ENCODE measurements at regions not wholly inside any gene's neighbourhood (a gene's known extent, or its start where the extent isn't known, plus 50 kb on each side); places are given as distances from the start of the nearest gene placed in this dataset.
A peak's percentile ranks its signal among the peaks of the same experiment; 100 is the strongest.
"Not testable (repeated sequence)": the region's sequence is repeated elsewhere in the genome, so short reads cannot be mapped to it uniquely, and the experiment has no call there.

DNA sequence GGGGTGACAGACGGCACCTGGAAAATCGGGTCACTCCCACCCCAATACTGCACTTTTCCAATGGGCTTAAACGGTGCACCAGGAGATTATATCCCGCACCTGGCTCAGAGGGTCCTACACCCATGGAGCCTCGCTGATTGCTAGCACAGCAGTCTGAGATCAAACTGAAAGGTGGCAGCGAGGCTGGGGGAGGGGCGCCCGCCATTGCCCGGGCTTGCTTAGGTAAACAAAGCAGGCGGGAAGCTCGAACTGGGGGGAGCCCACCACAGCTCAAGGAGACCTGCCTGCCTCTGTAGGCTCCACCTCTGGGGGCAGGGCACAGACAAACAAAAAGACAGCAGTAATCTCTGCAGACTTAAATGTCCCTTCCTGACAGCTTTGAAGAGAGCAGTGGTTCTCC, 208.1 kb downstream of the SLC38A4 start:
- not testable (repeated sequence) for DNase-seq

- DNase-seq, result peak; percentile 21
Observed at GRCh38 chr12:46617167-46617566, 208.6 kb downstream of the SLC38A4 start.

GRCh38 chr12:46610754-46611153, 215.0 kb downstream of the SLC38A4 start:
- no peak for DNase-seq

DNA sequence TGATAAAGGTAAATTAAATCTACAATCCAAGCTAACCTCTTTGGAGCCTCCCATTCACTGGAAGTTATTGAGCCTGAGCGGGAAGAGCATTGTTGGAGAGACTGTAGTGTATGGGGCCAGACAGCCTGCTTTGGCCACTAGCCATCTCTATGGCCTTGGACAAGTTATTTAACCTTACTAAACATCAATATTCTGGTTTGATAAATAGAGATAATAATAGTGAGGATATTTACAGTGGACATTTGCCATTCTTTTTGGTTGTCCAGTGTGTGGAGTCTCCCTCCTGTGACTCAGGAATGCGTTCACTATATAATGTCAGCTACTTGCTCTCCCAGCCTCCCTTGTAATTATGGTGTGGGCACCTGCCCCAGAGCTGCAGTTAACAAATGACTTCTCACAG, 216.1 kb downstream of the SLC38A4 start:
- DNase-seq, result no peak

- no peak for DNase-seq
Observed at GRCh38 chr12:46609273-46609623, 216.5 kb downstream of the SLC38A4 start.

DNA sequence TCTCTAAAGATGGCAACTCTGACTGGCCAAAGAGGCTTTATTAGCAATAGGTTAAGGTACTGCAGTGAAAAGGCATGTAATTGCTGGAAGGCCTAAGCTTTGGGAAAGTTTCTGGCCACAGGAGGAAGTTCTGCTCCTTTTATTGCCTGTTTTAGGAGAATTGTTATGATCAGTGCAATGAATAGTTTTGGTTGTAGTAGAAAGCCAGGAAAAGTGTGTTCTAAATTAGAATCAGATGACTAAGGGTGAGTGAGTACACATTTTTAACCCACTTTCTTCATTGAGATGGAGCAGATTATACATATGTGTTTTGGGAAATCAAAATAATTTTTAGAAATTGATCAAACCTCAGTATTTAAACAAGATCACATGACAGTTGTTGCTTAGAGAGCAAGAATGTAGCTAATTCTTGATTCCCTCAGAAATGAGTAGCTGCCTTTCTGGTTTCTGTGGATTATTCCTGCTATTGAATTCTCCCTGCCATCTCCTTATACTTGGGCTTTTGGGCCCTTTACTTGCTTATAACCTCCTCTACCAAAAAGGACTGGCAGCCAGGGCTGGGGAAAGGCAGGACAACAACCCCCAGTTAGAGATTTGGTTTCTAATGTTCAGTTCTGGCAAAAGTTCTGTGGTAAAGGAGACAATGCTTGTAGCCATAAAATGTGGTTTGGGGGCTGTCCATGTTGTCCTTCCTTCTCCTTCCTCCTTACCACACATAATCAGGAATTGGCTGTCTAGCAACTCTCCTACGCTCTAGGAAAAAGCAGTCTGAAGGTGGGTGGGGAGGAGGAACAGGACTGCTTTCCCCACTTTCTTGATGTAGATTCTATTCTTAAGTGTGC, 217.1 kb downstream of the SLC38A4 start:
- peak; percentile 87 for DNase-seq

- DNase-seq, result no peak
Observed at GRCh38 chr12:46604684-46605083, 221.1 kb downstream of the SLC38A4 start.

- DNase-seq, result no peak
Observed at GRCh38 chr12:46603776-46604456, 221.9 kb downstream of the SLC38A4 start.

- DNase-seq, result no peak
Observed at GRCh38 chr12:46602474-46602873, 223.3 kb downstream of the SLC38A4 start.

DNA sequence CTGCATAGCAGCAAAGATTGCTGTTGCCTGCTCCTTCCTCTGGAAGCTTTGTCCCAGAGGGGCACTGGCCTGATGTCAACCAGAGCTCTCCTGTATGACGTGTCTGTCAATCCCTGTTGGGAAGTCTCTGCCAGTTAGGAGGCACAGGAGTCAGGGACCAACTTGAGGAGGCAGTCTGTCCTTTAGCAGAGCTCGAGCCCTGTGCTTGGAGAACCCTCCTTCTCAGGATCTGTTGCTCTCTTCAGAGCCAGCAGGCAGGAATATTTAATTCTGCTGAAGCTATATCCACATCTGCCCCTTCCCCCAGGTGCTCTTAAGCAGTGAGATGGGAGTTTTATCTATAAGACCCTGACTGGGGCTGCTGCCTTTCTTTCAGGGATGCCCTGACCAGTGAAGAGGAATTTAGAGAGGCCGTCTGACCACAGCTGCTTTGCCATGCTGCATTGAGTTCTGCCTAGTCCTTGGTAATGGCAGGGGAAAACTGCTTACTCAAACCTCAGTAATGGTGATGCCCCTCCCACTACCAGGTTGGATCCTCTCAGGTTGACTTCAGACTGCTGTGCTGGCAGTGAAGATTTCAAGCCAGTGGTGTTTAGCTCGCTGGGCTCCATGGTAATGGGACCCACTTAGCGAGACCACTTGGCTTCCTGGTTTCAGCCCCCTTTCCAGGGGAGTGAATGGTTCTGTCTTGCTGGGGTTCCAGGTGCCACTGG, 218.6 kb upstream of the SLC38A2 start:
- no peak for DNase-seq

GRCh38 chr12:46585854-46586621, 213.5 kb upstream of the SLC38A2 start:
- DNase-seq, result peak; percentile 89

- DNase-seq, result not testable (repeated sequence)
Observed at GRCh38 chr12:46584098-46584497, 211.5 kb upstream of the SLC38A2 start.

DNA sequence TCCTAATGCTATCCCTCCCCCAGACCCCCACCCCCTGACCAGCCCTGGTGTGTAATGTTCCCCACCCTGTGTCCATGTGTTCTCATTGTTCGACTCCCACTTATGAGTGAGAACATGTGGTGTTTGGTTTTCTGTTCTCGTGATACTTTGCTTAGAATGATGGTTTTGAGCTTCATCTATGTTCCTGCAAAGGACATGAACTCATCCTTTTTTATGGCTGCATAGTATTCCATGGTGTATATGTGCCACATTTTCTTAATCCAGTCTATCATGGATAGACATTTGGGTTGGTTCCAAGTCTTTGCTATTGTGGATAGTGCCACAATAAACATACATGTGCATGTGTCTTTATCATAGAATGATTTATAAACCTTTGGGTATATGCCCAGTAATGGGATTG, 209.4 kb upstream of the SLC38A2 start:
- not testable (repeated sequence) for DNase-seq

DNA sequence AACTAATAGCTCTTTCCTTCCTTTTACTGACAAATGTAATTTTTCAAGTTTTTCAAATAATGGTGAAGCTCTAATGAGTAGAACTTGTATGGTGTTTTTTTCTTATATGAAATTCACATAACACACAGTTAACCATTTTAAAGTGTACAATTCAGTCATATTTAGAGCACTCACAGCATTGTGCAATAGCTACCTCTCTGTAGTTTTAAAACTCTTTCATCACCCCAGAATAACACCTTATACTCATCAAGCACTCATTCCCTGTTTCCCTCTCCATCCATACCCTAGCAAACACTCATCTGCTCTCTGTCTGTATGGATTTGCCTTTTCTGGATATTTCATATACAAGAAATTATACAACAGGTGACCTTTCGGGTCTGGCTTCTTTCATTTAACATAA, 207.9 kb upstream of the SLC38A2 start:
- no peak for DNase-seq

DNA sequence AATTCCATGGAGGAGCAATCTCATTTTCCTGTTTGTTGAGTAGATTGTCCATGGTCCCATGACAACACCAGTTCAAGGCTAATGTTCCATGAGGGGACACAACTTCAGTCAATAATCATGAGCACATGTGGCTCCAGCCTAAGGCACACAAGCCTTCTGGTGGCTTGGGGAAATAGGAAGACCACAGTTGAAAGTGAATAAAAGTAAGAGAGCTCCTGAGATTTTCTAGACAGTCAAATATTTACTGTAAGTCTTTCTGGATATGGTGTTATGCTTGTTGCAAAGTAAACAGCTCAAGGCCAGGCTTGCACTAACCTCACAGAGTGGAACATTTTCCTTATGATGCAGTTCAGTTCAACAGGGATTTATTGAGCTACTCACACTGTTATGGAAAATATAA, 206.9 kb upstream of the SLC38A2 start:
- no peak for DNase-seq

DNA sequence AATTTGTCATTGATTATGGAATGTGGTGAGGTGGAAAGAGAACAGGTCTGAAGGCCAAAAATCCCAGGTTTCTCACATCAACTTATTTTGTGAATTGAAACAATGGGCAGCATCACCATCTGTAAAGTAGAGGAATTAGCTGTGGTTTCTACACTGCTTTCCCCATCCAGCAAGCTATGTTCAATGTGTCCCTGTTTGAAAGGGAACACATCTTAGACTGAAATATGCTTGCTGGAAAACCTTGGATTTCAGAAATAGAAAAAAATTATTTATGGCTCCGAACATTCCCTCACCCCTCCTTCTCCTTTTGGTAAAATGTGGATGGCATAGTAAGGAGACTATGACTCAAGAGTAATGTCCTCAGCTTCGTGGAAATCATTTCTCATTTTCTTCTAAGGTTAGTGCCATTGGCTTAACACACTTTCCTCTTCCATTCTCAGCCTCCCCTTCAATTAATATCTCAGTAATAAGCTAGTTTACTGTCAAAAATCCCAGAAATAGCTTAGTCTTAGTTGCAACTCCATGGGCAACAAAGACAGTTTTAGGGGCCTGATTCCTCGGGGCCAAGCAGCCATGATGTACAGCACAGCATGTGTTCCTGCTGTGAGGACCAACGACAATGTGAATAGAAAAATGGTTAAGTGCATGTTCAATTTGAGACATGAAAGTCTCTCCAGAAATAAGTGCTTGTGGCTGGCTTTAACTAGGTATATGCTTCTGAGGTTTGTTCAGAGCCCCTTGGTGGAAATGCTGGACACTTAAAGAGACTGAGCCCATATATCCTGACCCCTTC, 205.8 kb upstream of the SLC38A2 start:
- no peak for DNase-seq

- no peak for DNase-seq
Observed at GRCh38 chr12:46577063-46577776, 204.6 kb upstream of the SLC38A2 start.

DNA sequence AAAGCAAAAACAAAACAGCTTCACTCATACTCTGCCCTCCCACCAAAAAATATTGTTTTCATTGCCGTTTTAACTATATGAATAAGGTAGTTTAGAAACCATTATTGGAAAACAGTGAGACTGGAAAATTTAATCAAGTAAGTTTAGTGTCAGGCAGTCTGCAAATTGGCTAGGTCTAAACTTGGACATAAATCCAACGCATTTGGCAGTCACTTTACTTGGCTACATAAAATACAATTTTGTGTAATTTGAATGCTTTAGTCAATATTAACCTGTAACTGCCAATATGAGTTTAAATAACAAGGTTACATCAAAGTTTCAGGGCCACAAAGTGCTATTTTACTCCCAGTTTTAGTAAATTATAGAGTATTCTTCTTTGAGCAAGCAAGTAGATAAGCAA, 202.3 kb upstream of the SLC38A2 start:
- DNase-seq, result no peak

DNA sequence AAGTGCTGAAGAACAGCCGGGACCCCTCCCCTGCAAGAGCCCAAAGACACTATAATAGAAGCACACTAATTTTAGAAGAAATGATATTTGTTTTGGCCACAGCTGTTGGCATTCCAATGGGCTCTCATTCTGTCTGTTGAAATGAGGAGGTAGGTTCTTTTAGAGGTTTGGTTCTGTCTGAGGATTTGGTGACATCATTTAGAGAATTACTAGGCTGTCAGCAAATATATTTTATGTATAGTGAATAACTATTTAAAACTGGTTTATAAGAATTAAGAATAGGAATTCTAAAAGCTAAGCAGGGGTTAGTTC, 200.7 kb upstream of the SLC38A2 start:
- peak; percentile 52 for DNase-seq

GRCh38 chr12:46572644-46573346, 200.2 kb upstream of the SLC38A2 start:
- no peak for DNase-seq

GRCh38 chr12:46571608-46572007, 199.0 kb upstream of the SLC38A2 start:
- no peak for DNase-seq
